ENCODE measurements at regions not wholly inside any gene's neighbourhood (a gene's known extent, or its start where the extent isn't known, plus 50 kb on each side); places are given as distances from the start of the nearest gene placed in this dataset.

GRCh38 chr11:130641876-130642275 lies 193.4 kb downstream of the ADAMTS15 start:
- TF ChIP-seq CTCF (IDR thresholded peaks at IDR 0.05) (no peak), POLR2A (IDR thresholded peaks at IDR 0.05) (no peak)
